DMS153 treated with DMSO at 0.1 percent for 48 hours (cell line): ENCODE measurements at regions not wholly inside any gene's neighbourhood (a gene's known extent, or its start where the extent isn't known, plus 50 kb on each side); places are given as distances from the start of the nearest gene placed in this dataset.
"Not testable (repeated sequence)": the region's sequence is repeated elsewhere in the genome, so short reads cannot be mapped to it uniquely, and the experiment has no call there.

Experiments used
- DNase-seq: peaks from one replicate; lab custom pipeline; 2025; ENCODE audit not compliant: unreplicated experiment; lab: John Stamatoyannopoulos, UW

- DNase-seq: not testable (repeated sequence)
Observed at GRCh38 chr5:93682471-93683404, 58.7 kb downstream of the POU5F2 start.

- DNase-seq: no peak
Observed at GRCh38 chr5:93681432-93681831, 60.0 kb downstream of the POU5F2 start.

- DNase-seq: peak; percentile 51
Observed at GRCh38 chr5:93677359-93677891, 64.0 kb downstream of the POU5F2 start.

- no peak for DNase-seq
Observed at GRCh38 chr5:93676704-93677103, 64.7 kb downstream of the POU5F2 start.

- DNase-seq: no peak
Observed at GRCh38 chr5:93675460-93676450, 65.6 kb downstream of the POU5F2 start.

- no peak for DNase-seq
Observed at GRCh38 chr5:93674866-93675459, 66.4 kb downstream of the POU5F2 start.

- no peak for DNase-seq
Observed at GRCh38 chr5:93674138-93674537, 67.3 kb downstream of the POU5F2 start.

- DNase-seq: no peak
Observed at GRCh38 chr5:93673316-93673954, 68.0 kb downstream of the POU5F2 start.

GRCh38 chr5:93665648-93666047, 75.8 kb downstream of the POU5F2 start:
- DNase-seq: peak; percentile 3

- DNase-seq: no peak
Observed at GRCh38 chr5:93660677-93661076, 77.7 kb downstream of the NR2F1 start.

- no peak for DNase-seq
Observed at GRCh38 chr5:93658044-93658443, 75.0 kb downstream of the NR2F1 start.

GRCh38 chr5:93654676-93655075, 71.7 kb downstream of the NR2F1 start:
- no peak for DNase-seq

GRCh38 chr5:93653716-93654115, 70.7 kb downstream of the NR2F1 start:
- no peak for DNase-seq

- no peak for DNase-seq
Observed at GRCh38 chr5:93649234-93649900, 66.3 kb downstream of the NR2F1 start.

- no peak for DNase-seq
Observed at GRCh38 chr5:93644760-93645159, 61.7 kb downstream of the NR2F1 start.
